K562 (cell line): ENCODE measurements at regions not wholly inside any gene's neighbourhood (a gene's known extent, or its start where the extent isn't known, plus 50 kb on each side); places are given as distances from the start of the nearest gene placed in this dataset.

Experiments
- ATAC-seq: fragments of 200-7000 bp; cut with Tn5 transposase; 3 replicates; pipeline ENCODE4 v1.9.1; 2020; ENCODE audit warnings: moderate library complexity
- BruUV-seq: library from RNA; stranded (reverse); fragments of 400-500 nt; replicated peaks from 2 replicates; lab custom pipeline; 2021; lab: Mats Ljungman, UMichigan
- CTCF ChIA-PET: fragments of 300-600 bp; formaldehyde crosslinking; extraction: SDS; loops from one replicate; lab custom pipeline; 2021; ENCODE audit warnings: low intra/inter-chr PET ratio; lab: Yijun Ruan, JAX
- POLR2A ChIA-PET: fragments of 300-600, 350-650 bp; sonication (Branson Sonifier 250); formaldehyde crosslinking; extraction: SDS; loops from one replicate; lab custom pipeline; 2021; ENCODE audit warnings: antibody characterized with exemption, inconsistent platforms; lab: Yijun Ruan, JAX
- DNase-seq, 4 experiments: peaks; one replicate each; pipeline versions ENCODE4 v3.0.0 to v3.0.0-alpha.2; 2011 to 2018; ENCODE audit warnings: low spot score in 3 of 4, mixed read lengths in 3 of 4; ENCODE audit errors: extremely low read depth in 1 of 4
- FAIRE-seq: peaks from 2 replicates; lab custom pipeline; 2011; peaks lifted over from hg19 to GRCh38; lab: Jason Lieb, UNC
- H2AFZ ChIP-seq: 2 replicates; pipeline ENCODE4 v1.6.0; 2011; ENCODE audit warnings: low read depth, low read length, control low read depth, inconsistent platforms
- H3K27ac ChIP-seq: fragments of 200-600 bp; 3 replicates; pipeline ENCODE4 v1.8.0; 2011; ENCODE audit warnings: low read depth, mild to moderate bottlenecking, control low read depth, inconsistent platforms, low read length, moderate library complexity, mixed read lengths; ENCODE audit errors: extremely low read depth
- H3K27me3 ChIP-seq, 2 experiments: fragments of 300-600 bp in 1 of 2; 2 replicates in 1 of 2; 3 replicates in 1 of 2; pipeline versions ENCODE4 v1.6.0 to v1.8.0; 2011; ENCODE audit warnings: inconsistent platforms in 2 of 2, low read length in 2 of 2, mild to moderate bottlenecking in 1 of 2, mixed read lengths in 1 of 2, moderate library complexity in 1 of 2; ENCODE audit not compliant: control insufficient read depth in 2 of 2, insufficient read depth in 2 of 2
- H3K36me3 ChIP-seq: fragments of 300-600 bp; 3 replicates; pipeline ENCODE4 v1.8.0; 2011; ENCODE audit warnings: mild to moderate bottlenecking, low read length, inconsistent platforms; ENCODE audit not compliant: control insufficient read depth, insufficient read depth
- H3K4me1 ChIP-seq, 2 experiments: fragments of 200-600 bp in 1 of 2; replicated peaks in 1 of 2; 2 replicates in 1 of 2; 3 replicates in 1 of 2; pipeline versions ENCODE4 v1.5.1 to v1.8.0; 2011; ENCODE audit warnings: inconsistent platforms in 2 of 2, low read length in 2 of 2, mild to moderate bottlenecking in 1 of 2, mixed read lengths in 1 of 2, moderate library complexity in 1 of 2; ENCODE audit not compliant: control insufficient read depth in 2 of 2, insufficient read depth in 2 of 2
- H3K4me2 ChIP-seq: 2 replicates; pipeline ENCODE4 v1.6.1; 2011; ENCODE audit warnings: low read length, control low read depth, inconsistent platforms, mixed read lengths; ENCODE audit not compliant: insufficient read depth
- H3K4me3 ChIP-seq: fragments of 200-600 bp; sonication (generic), shearing (Covaris generic); 2 replicates; pipeline ENCODE4 v1.5.1; 2016; ENCODE audit warnings: control low read depth, inconsistent platforms
- H3K79me2 ChIP-seq: fragments of 200-600 bp; 3 replicates; pipeline ENCODE4 v1.8.0; 2011; ENCODE audit warnings: low read length, inconsistent platforms; ENCODE audit not compliant: control insufficient read depth, insufficient read depth
- H3K9ac ChIP-seq, 2 experiments: 2 replicates each; pipeline versions ENCODE4 v1.6.0 to v1.6.1; 2011; ENCODE audit warnings: low read depth in 2 of 2, low read length in 2 of 2, control low read depth in 1 of 2, inconsistent platforms in 1 of 2, mild to moderate bottlenecking in 1 of 2, mixed read lengths in 1 of 2; ENCODE audit not compliant: insufficient read depth in 1 of 2
- H3K9me1 ChIP-seq: one replicate; pipeline ENCODE4 v1.6.0; 2011; ENCODE audit warnings: inconsistent platforms, mild to moderate bottlenecking, low read length, moderate library complexity; ENCODE audit not compliant: control insufficient read depth, insufficient read depth
- H3K9me3 ChIP-seq: replicated peaks from 2 replicates; pipeline ENCODE4 v1.5.1; 2011; ENCODE audit warnings: low read depth, low read length, inconsistent platforms; ENCODE audit not compliant: control insufficient read depth, insufficient read depth
- H4K20me1 ChIP-seq: replicated peaks from 2 replicates; pipeline ENCODE4 v1.6.1; 2011; ENCODE audit warnings: low read length, inconsistent platforms, mixed read lengths; ENCODE audit not compliant: control insufficient read depth, insufficient read depth
- CBX1 ChIP-seq: sonication (generic); IDR thresholded peaks from 2 replicates; pipeline ENCODE4 v1.6.1; 2016; ENCODE audit warnings: antibody characterized with exemption, low read depth, mild to moderate bottlenecking
- JUND ChIP-seq, 2 experiments: IDR thresholded peaks; 2 replicates in 1 of 2; 3 replicates in 1 of 2; pipeline ENCODE4 v1.6.1; 2011; ENCODE audit warnings: borderline replicate concordance in 2 of 2, low read depth in 2 of 2, low read length in 2 of 2, improper control_type of control experiment in 1 of 2, missing biosample characterization in 1 of 2, missing genetic modification characterization in 1 of 2, missing genetic modification reagents in 1 of 2
- KAT2B ChIP-seq: IDR thresholded peaks from one replicate; pipeline ENCODE4 v1.6.1; 2012; ENCODE audit warnings: low read depth, mild to moderate bottlenecking, control low read depth, inconsistent platforms, low read length, moderate library complexity
- LCOR ChIP-seq: sonication (generic); formaldehyde crosslinking; IDR thresholded peaks from 2 replicates; pipeline ENCODE4 v1.8.0; 2022; ENCODE audit warnings: mild to moderate bottlenecking, missing genetic modification reagents
- MEF2D ChIP-seq: conservative IDR thresholded peaks from 2 replicates; pipeline ENCODE4 v1.6.1; 2016; ENCODE audit warnings: low read depth, missing genetic modification characterization, missing compliant biosample characterization
- NCOA2 ChIP-seq, 2 experiments: fragments of 450-650 bp; IDR thresholded peaks; 2 replicates each; pipeline ENCODE4 v1.6.1; 2018; ENCODE audit warnings: mild to moderate bottlenecking in 2 of 2, moderate library complexity in 1 of 2; ENCODE audit not compliant: partially characterized antibody in 2 of 2
- NEUROD1 ChIP-seq: fragments of 150-350 bp; IDR thresholded peaks from 2 replicates; pipeline ENCODE4 v1.6.1; 2014; ENCODE audit warnings: borderline replicate concordance, low read length, low read depth; ENCODE audit not compliant: partially characterized antibody
- RBM15 ChIP-seq: fragments of 200-400 bp; formaldehyde crosslinking; IDR thresholded peaks from 2 replicates; pipeline ENCODE4 v1.6.1; 2018; ENCODE audit warnings: mild to moderate bottlenecking, low read length, moderate library complexity; ENCODE audit not compliant: insufficient read depth
- SMAD1 ChIP-seq: fragments of 150-350 bp; IDR thresholded peaks from 2 replicates; pipeline ENCODE4 v1.6.1; 2014; ENCODE audit warnings: low read length, low read depth; ENCODE audit not compliant: partially characterized antibody
- TRIM28 ChIP-seq: fragments of 450-650 bp; IDR thresholded peaks from 2 replicates; pipeline ENCODE4 v1.6.1; 2017
- ZNF444 ChIP-seq: fragments of 250-450 bp; sonication (Bioruptor Pico); IDR thresholded peaks from 2 replicates; pipeline ENCODE4 v1.4.0; 2020; ENCODE audit warnings: mild to moderate bottlenecking, moderate library complexity
- ZNF76 ChIP-seq: fragments of 250-450 bp; sonication (Bioruptor Pico); IDR thresholded peaks from 2 replicates; pipeline ENCODE4 v1.4.0; 2020; ENCODE audit warnings: mild to moderate bottlenecking, moderate library complexity, borderline replicate concordance
- ZNF785 ChIP-seq: fragments of 250-450 bp; sonication (Bioruptor Pico); IDR thresholded peaks from 2 replicates; pipeline ENCODE4 v1.4.0; 2020; ENCODE audit warnings: mild to moderate bottlenecking
- WGBS: fragments of 100-300 bp; shearing (Covaris generic); methylation state at CpG from one replicate; pipeline ENCODE4 v1.1.6; 2016; ENCODE audit warnings: low coverage, mixed read lengths; ENCODE audit not compliant: insufficient coverage; ENCODE audit errors: missing lambda C conversion rate; 5-methylcytosine and 5-hydroxymethylcytosine counted together
- in situ Hi-C: fragments of 300-500 bp; cut with MboI; formaldehyde crosslinking; loops from 4 replicates; pipeline ENCODE4 v1.15.0; 2018; ENCODE audit warnings: inconsistent platforms, mixed read lengths
- intact Hi-C: fragments of 100-400 bp; cut with micrococcal nuclease; formaldehyde crosslinking; loops from 2 replicates; pipeline ENCODE4 v1.14.2; 2022
- TF ChIP-seq, protein P1 (sequence below), 2 experiments: fragments of 200-800 bp in 1 of 2; sonication (Bioruptor generic) in 1 of 2; sonication (generic) in 1 of 2; formaldehyde crosslinking in 1 of 2; IDR thresholded peaks in 1 of 2; conservative IDR thresholded peaks in 1 of 2; 2 replicates each; pipeline versions ENCODE4 v1.5.0 to v1.6.1; 2016 to 2020; ENCODE audit warnings: missing compliant biosample characterization in 1 of 2, missing genetic modification characterization in 1 of 2, missing genetic modification reagents in 1 of 2
- TF ChIP-seq, protein P2 (sequence below): IDR thresholded peaks from 2 replicates; pipeline ENCODE4 v1.6.1; 2016; ENCODE audit warnings: missing genetic modification characterization, missing compliant biosample characterization
- TF ChIP-seq, protein P3 (sequence below): fragments of 250-450 bp; sonication (Bioruptor Pico); IDR thresholded peaks from 2 replicates; pipeline ENCODE4 v1.8.0; 2021; ENCODE audit warnings: borderline replicate concordance, mild to moderate bottlenecking, moderate library complexity; ENCODE audit not compliant: poor library complexity, severe bottlenecking

DNA sequence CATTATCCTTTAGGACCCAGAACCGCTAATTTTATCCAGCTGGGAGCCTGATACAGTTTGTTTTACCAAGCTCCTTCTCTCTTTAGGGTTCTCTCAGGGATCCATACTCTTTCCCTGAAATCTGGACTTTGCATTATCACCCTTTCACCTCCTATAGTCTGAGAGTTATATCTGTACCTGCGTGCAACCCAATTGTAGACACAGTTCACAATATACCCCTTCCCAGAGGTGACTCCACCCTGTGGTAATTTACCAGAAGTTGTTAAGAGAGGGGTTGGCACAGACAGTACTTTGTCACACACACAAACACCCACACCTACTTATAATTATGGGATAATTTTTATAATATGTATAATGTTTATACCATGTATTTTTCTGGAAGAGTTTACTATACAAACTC is 275.8 kb upstream of the NR3C2 start:
- WGBS, result 0% methylated on average over 2 of the region's 2 CpGs
- no TSS peak for BruUV-seq
- Histone ChIP-seq H3K4me1 (no peaks in the 10 kb centered on the region), H2AFZ (no peak overlapping the region), H3K9ac (no peak overlapping the region), H3K4me2 (no peak overlapping the region), H3K27ac (no peak overlapping the region), H3K9me1 (no peaks in the 10 kb centered on the region), H3K27me3 (no peaks in the 10 kb centered on the region), H3K79me2 (no peaks in the 10 kb centered on the region), H3K4me3 (no peak overlapping the region), H3K36me3 (no peaks in the 10 kb centered on the region), H3K9me3 (no peaks in the 10 kb centered on the region), H4K20me1 (no peaks in the 10 kb centered on the region)
- intact Hi-C loops (no loop called here), in situ Hi-C loops (no loop called here)
- POLR2A ChIA-PET, result no interaction called here
- DNase-seq (no peak), ATAC-seq (no peak), FAIRE-seq (no peak)
- TF ChIP-seq ZNF76 (no peak), RBM15 (no peak), KAT2B (no peak), MEF2D (no peak), CBX1 (no peak), JUND (IDR thresholded peaks at IDR 0.05; ENCODE audit: borderline replicate concordance, low read depth, low read length) (no peak), JUND (tag; IDR thresholded peaks at IDR 0.05; ENCODE audit: borderline replicate concordance, low read depth, low read length) (no peak), ZNF785 (CRISPR knock-in tag) (no peak), NEUROD1 (no peak), NCOA2 (IDR thresholded peaks at IDR 0.05; ENCODE audit: partially characterized antibody in 2 of 2) (no peak), TRIM28 (no peak), SMAD1 (no peak), ZNF444 (CRISPR knock-in tag) (no peak), LCOR (CRISPR knock-in tag) (no peak)
- TF ChIP-seq, protein P1, sequence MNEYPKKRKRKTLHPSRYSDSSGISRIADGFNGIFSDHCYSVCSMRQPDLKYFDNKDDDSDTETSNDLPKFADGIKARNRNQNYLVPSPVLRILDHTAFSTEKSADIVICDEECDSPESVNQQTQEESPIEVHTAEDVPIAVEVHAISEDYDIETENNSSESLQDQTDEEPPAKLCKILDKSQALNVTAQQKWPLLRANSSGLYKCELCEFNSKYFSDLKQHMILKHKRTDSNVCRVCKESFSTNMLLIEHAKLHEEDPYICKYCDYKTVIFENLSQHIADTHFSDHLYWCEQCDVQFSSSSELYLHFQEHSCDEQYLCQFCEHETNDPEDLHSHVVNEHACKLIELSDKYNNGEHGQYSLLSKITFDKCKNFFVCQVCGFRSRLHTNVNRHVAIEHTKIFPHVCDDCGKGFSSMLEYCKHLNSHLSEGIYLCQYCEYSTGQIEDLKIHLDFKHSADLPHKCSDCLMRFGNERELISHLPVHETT (CRISPR knock-in tag; conservative IDR thresholded peaks at IDR 0.05 in 1 of 2, IDR thresholded peaks at IDR 0.05 in 1 of 2), result no peak
- TF ChIP-seq, protein P2, sequence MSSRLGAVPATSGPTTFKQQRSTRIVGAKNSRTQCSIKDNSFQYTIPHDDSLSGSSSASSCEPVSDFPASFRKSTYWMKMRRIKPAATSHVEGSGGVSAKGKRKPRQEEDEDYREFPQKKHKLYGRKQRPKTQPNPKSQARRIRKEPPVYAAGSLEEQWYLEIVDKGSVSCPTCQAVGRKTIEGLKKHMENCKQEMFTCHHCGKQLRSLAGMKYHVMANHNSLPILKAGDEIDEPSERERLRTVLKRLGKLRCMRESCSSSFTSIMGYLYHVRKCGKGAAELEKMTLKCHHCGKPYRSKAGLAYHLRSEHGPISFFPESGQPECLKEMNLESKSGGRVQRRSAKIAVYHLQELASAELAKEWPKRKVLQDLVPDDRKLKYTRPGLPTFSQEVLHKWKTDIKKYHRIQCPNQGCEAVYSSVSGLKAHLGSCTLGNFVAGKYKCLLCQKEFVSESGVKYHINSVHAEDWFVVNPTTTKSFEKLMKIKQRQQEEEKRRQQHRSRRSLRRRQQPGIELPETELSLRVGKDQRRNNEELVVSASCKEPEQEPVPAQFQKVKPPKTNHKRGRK (tag), result no peak
- TF ChIP-seq, protein P3, sequence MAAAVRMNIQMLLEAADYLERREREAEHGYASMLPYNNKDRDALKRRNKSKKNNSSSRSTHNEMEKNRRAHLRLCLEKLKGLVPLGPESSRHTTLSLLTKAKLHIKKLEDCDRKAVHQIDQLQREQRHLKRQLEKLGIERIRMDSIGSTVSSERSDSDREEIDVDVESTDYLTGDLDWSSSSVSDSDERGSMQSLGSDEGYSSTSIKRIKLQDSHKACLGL, result no peak
- CTCF ChIA-PET, result no interaction called here
